RPMI8226 (cell line): ENCODE measurements at regions not wholly inside any gene's neighbourhood (a gene's known extent, or its start where the extent isn't known, plus 50 kb on each side); places are given as distances from the start of the nearest gene placed in this dataset.

Experiments
- DNase-seq: peaks from one replicate; pipeline ENCODE4 v3.0.0-alpha.2; 2015

- DNase-seq: no peak
Observed at GRCh38 chr5:141777711-141778110, 95.7 kb upstream of the ARAP3 start.

GRCh38 chr5:141777130-141777529 is 95.1 kb upstream of the ARAP3 start:
- no peak for DNase-seq

- no peak for DNase-seq
Observed at GRCh38 chr5:141773779-141774562, 91.9 kb upstream of the ARAP3 start.

GRCh38 chr5:141772281-141772680 is 90.3 kb upstream of the ARAP3 start:
- DNase-seq: no peak

- DNase-seq: no peak
Observed at GRCh38 chr5:141771562-141771961, 89.5 kb upstream of the ARAP3 start.

GRCh38 chr5:141771031-141771430 is 89.0 kb upstream of the ARAP3 start:
- no peak for DNase-seq

- DNase-seq: no peak
Observed at GRCh38 chr5:141769671-141770070, 87.6 kb upstream of the ARAP3 start.

- DNase-seq: no peak
Observed at GRCh38 chr5:141767671-141768070, 85.6 kb upstream of the ARAP3 start.

- no peak for DNase-seq
Observed at GRCh38 chr5:141765896-141766551, 84.0 kb upstream of the ARAP3 start.

GRCh38 chr5:141763541-141763940 is 81.5 kb upstream of the ARAP3 start:
- no peak for DNase-seq

- peak; percentile 83 for DNase-seq
Observed at GRCh38 chr5:141762790-141763368, 80.8 kb upstream of the ARAP3 start.

- no peak for DNase-seq
Observed at GRCh38 chr5:141762316-141762715, 80.3 kb upstream of the ARAP3 start.

- DNase-seq: no peak
Observed at GRCh38 chr5:141760753-141761152, 78.7 kb upstream of the ARAP3 start.

- peak; percentile 11 for DNase-seq
Observed at GRCh38 chr5:141760193-141760592, 78.2 kb upstream of the ARAP3 start.

GRCh38 chr5:141758310-141758998 is 76.4 kb upstream of the ARAP3 start:
- no peak for DNase-seq

- no peak for DNase-seq
Observed at GRCh38 chr5:141757402-141757801, 75.4 kb upstream of the ARAP3 start.

GRCh38 chr5:141756196-141756595 is 74.2 kb upstream of the ARAP3 start:
- DNase-seq: no peak

- peak; percentile 76 for DNase-seq
Observed at GRCh38 chr5:141753971-141754713, 72.1 kb upstream of the ARAP3 start.

- DNase-seq: no peak
Observed at GRCh38 chr5:141753143-141753970, 71.3 kb upstream of the ARAP3 start.

GRCh38 chr5:141747152-141748141 is 65.4 kb upstream of the ARAP3 start:
- DNase-seq: peak; percentile 61

- no peak for DNase-seq
Observed at GRCh38 chr5:141746395-141746794, 64.4 kb upstream of the ARAP3 start.
